GM21786 (cell line): ENCODE measurements at regions not wholly inside any gene's neighbourhood (a gene's known extent, or its start where the extent isn't known, plus 50 kb on each side); places are given as distances from the start of the nearest gene placed in this dataset.

Experiments used
- ATAC-seq: cut with Tn5 transposase; IDR thresholded peaks from one replicate; pipeline ENCODE4 v1.9.1; 2021; ENCODE audit not compliant: unreplicated experiment

DNA sequence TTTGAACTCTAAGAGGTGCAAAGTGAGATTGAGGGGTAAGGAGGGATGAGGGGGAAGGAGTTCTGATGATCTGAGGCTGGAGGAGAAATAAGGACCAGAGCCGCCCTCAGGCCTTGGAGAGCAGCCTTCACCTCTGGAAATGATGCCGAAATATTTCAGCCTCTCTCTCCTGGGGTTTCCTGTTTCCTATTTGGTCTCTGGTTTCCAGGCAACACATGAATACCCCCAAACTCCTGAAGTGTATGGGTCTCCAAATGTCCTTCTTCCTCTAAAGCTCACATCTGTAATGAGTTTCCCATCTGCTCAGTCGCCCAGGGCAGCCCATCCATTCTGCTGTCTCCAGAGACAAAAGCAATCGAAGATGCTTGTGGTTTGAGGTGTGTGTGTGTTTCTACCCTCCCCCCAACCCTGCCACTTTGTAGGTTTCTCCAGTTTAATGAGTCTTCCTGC is 52.0 kb upstream of the FAM20B start:
- peak; percentile 58 for ATAC-seq
